ENCODE measurements at regions not wholly inside any gene's neighbourhood (a gene's known extent, or its start where the extent isn't known, plus 50 kb on each side); places are given as distances from the start of the nearest gene placed in this dataset.
"Not testable (repeated sequence)": the region's sequence is repeated elsewhere in the genome, so short reads cannot be mapped to it uniquely, and the experiment has no call there.

DNA sequence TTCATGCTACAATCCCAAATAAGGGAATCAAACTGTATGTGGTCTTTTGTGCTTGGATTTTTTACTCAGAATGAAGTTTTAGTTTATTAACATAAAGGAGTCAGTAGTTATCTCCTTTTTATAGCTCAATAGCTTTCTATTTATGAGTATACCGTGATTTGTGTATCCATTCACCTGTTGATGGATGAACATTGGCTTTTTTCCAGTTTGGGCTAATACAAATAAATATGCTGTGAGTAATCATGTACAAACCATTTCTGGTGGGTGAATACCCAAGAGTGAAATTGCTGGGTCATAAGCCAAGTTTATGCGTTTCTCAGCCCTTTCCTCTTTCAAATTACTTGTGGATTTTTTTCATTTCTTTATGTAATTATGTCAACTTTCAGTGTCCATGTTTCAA is 395.3 kb downstream of the OSTF1 start:
- no peak for DNase-seq (ENCODE audit: low read depth)
- TF ChIP-seq, protein P1, sequence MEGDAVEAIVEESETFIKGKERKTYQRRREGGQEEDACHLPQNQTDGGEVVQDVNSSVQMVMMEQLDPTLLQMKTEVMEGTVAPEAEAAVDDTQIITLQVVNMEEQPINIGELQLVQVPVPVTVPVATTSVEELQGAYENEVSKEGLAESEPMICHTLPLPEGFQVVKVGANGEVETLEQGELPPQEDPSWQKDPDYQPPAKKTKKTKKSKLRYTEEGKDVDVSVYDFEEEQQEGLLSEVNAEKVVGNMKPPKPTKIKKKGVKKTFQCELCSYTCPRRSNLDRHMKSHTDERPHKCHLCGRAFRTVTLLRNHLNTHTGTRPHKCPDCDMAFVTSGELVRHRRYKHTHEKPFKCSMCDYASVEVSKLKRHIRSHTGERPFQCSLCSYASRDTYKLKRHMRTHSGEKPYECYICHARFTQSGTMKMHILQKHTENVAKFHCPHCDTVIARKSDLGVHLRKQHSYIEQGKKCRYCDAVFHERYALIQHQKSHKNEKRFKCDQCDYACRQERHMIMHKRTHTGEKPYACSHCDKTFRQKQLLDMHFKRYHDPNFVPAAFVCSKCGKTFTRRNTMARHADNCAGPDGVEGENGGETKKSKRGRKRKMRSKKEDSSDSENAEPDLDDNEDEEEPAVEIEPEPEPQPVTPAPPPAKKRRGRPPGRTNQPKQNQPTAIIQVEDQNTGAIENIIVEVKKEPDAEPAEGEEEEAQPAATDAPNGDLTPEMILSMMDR (IDR thresholded peaks at IDR 0.05; ENCODE audit: control insufficient read depth, extremely low read depth, insufficient read depth): no peak
- no peak overlapping the region for H3K4me3 ChIP-seq (ENCODE audit: low read depth, low read length)

DNA sequence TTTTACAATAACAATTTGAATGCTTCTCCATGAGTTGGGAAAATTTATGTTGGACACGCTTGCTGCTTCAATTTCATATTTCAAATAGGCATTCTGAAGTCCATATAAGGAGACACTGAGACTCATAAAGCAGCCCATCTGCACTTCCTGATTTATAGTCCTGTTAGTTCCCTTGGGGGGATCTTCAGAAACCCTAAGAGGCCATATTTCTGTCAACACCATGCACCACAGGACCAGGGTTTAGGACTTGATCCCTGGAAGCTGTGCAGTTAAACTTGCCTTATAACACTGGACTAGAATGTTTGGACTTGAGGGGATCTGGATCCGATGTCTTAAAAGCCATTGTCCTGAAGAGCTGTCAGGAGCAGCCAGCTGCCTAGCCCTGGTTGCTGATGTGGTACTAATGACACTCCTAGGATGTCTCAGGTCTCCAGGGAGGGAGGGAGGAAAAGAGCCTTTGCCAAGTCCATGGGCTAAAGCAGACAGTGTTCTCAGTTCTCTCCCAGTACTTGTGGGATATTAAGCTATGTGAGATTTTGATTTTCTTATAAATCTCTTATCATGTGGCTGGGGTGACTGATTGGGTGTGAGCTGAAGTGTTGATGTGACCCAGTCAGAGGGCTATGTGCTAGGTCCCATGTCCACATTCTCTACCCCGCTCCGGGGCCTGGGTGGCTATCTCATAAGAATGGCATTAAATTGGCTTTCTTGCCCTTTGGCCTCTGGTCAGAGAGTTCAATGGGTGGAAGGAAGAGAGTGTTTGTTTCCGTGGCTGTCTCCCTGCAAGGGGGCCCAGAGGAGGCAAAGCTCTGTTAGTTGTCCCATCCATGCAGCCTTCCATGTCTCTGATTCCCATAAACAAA is 399.8 kb downstream of the OSTF1 start:
- DNase-seq (ENCODE audit: low read depth): no peak
- no peak overlapping the region for H3K4me3 ChIP-seq (ENCODE audit: low read depth, low read length)
- TF ChIP-seq, protein P1 (IDR thresholded peaks at IDR 0.05; ENCODE audit: control insufficient read depth, extremely low read depth, insufficient read depth): no peak

DNA sequence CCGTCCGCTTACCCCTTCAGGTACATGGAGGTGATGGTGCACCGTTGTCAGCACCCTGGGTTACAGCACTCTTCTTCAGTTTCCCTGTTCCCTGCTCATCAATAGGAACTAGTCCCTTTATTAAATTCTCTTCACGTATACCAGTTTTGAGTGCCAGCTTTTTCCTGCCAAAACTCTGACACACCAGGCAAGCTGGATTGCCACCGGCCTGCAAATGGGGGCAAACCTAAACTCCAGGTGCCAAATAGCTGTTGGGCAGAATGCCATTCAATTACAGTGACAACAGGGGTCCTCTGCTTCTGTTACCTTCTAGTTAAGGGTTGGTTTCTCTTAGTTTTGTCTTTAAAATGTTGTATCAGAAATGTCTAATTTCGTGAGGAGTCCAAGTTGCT is 400.4 kb downstream of the OSTF1 start:
- TF ChIP-seq, protein P1 (IDR thresholded peaks at IDR 0.05; ENCODE audit: control insufficient read depth, extremely low read depth, insufficient read depth): no peak
- no peak overlapping the region for H3K4me3 ChIP-seq (ENCODE audit: low read depth, low read length)
- DNase-seq (ENCODE audit: low read depth): no peak

DNA sequence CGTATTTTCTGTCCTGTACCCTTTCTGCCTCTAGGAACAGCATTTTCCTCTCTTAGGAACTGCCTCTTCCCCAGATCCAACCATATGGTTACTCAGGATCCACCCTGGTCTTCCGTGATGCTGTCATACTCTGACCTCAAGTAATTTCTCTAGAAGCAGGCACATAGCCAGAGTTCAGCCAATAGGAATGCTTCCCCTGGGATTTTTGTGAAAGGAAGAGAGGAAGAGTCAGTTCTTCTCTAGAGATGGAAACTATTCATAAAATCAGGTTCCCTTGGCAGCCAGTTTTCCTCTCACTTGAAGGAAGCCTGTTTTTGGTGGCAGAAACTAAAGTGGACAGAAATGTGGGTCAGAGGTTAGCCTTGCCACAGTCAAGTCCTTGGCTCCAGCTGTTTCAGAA is 400.1 kb upstream of the PCSK5 start:
- DNase-seq (ENCODE audit: low read depth): no peak
- TF ChIP-seq, protein P1 (IDR thresholded peaks at IDR 0.05; ENCODE audit: control insufficient read depth, extremely low read depth, insufficient read depth): no peak

DNA sequence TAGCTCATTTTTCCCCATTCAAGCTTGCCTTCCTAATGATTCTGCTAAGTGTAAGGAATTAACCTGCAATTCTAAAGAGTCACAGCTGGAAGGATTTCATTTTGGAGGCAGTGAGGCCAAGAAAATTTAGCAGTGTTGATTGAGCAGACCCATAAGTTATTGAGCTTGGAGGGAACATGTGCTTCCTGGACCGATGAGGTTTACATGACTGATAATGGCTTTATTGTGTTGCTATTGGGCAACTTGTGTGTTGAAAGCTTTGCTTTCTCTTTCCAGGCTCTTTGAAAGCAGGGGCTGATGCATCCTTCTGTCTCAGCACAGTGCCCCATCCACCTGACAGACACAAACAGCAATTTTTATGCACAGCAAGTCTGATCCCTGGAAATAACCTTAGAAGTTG is 398.9 kb upstream of the PCSK5 start:
- H3K4me3 ChIP-seq (ENCODE audit: low read depth, low read length): no peak overlapping the region
- TF ChIP-seq, protein P1 (IDR thresholded peaks at IDR 0.05; ENCODE audit: control insufficient read depth, extremely low read depth, insufficient read depth): no peak
- DNase-seq (ENCODE audit: low read depth): no peak

More for the DNA sequence above, 400.1 kb upstream of the PCSK5 start:
- no peak overlapping the region for H3K4me3 ChIP-seq (ENCODE audit: low read depth, low read length)

DNA sequence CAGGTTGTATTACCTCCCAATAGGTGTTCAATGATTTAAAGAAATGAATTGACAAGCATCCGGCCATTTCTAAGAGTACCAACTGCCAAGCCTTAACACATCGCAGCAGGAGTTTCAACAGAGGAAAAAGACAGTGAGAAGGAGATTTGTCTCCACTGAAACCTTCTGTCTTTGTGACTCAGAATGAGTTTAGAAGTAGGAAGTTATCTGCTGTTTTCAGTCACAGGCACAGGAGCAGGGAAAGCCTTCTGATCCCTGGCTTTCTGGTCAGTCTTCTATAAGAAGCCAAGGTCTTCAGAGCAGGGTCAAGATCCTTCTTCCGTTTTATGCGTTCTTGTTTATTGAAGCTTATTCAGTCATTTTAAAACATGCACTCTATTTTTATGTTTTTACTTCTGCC is 390.7 kb upstream of the PCSK5 start:
- no peak overlapping the region for H3K4me3 ChIP-seq (ENCODE audit: low read depth, low read length)
- TF ChIP-seq, protein P1 (IDR thresholded peaks at IDR 0.05; ENCODE audit: control insufficient read depth, extremely low read depth, insufficient read depth): no peak
- DNase-seq (ENCODE audit: low read depth): no peak

DNA sequence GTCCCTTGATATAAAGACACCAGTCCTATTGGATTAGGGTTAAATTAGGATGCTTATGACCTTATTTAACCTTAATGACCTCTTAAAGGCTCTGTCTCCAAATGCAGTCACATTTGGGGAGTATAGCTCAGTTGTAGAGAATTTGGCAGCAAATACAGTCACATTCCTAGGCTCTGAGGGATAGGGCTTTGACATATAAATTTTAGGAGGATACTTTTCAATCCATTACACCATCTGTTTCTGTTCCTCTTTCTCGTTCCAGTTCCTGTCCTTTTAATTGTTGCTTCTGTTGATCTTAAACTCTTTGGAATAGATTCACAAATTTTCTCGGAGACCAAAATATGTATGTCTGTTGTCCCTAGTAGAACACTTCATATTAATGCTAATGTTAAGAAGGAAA is 390.0 kb upstream of the PCSK5 start:
- H3K4me3 ChIP-seq (ENCODE audit: low read depth, low read length): no peak overlapping the region
- TF ChIP-seq, protein P1 (IDR thresholded peaks at IDR 0.05; ENCODE audit: control insufficient read depth, extremely low read depth, insufficient read depth): no peak
- DNase-seq (ENCODE audit: low read depth): no peak

DNA sequence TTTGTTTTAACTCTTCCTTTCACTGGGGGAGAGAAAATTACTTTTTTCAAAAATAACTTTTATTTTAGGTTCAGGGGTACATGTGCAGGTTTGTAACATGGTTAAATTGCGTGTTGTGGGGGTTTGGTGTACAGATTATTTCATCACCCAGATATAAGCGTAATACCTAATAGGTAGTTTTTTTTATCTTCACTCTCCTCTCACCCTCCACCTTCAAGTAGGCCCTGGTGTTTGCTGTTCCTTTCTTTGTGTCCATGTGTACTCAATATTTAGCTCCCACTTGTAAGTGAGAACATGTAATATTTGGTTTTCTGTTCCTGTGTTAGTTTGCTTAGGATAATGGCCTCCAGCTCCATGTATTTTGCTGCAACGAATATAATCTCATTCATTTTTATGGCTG is 389.5 kb upstream of the PCSK5 start:
- H3K4me3 ChIP-seq (ENCODE audit: low read depth, low read length); DNase-seq (ENCODE audit: low read depth): not testable (repeated sequence)
